BJ (cell line): ENCODE measurements at regions not wholly inside any gene's neighbourhood (a gene's known extent, or its start where the extent isn't known, plus 50 kb on each side); places are given as distances from the start of the nearest gene placed in this dataset.

ENCODE experiments used
- CTCF ChIA-PET: fragments of 350-600 bp; formaldehyde crosslinking; extraction: SDS; loops from one replicate; lab custom pipeline; 2021; ENCODE audit warnings: antibody characterized with exemption, inconsistent platforms; lab: Yijun Ruan, JAX
- POLR2A ChIA-PET: fragments of 300-600 bp; sonication (Branson Sonifier 250); formaldehyde crosslinking; extraction: SDS; loops from one replicate; lab custom pipeline; 2021; ENCODE audit warnings: antibody characterized with exemption; lab: Charles Lee
- DNase-seq: peaks from one replicate; pipeline ENCODE4 v3.0.0-alpha.2; 2011; ENCODE audit warnings: low read depth
- H3K27me3 ChIP-seq: 2 replicates; pipeline ENCODE4 v1.6.0; 2011; ENCODE audit warnings: low read length; ENCODE audit not compliant: control insufficient read depth, insufficient read depth
- H3K36me3 ChIP-seq: 2 replicates; pipeline ENCODE4 v1.5.1; 2011; ENCODE audit warnings: low read length; ENCODE audit not compliant: control insufficient read depth, insufficient read depth
- H3K4me3 ChIP-seq: 2 replicates; pipeline ENCODE4 v1.5.1; 2011; ENCODE audit warnings: low read depth, mild to moderate bottlenecking, control low read depth, low read length
- CTCF ChIP-seq: IDR thresholded peaks from 2 replicates; pipeline ENCODE4 v1.5.1; 2011; ENCODE audit warnings: low read depth, mild to moderate bottlenecking, control low read depth, inconsistent platforms, low read length, moderate library complexity; ENCODE audit not compliant: insufficient read depth

- TF ChIP-seq CTCF = no peak
- peak; percentile 26 for DNase-seq
- CTCF ChIA-PET = interaction anchor here (1.1 kb wide), 1 partner anchor 44 kb away, joined by 3 read pairs; no protein-coding TSS in a partner anchor
- H3K36me3 ChIP-seq = no peaks in the 10 kb centered on the region
- H3K27me3 ChIP-seq = no peaks in the 10 kb centered on the region
- no peak overlapping the region for H3K4me3 ChIP-seq
- POLR2A ChIA-PET = interaction anchor here (0.9 kb wide), 1 partner anchor 13 kb away, joined by 5 read pairs; no protein-coding TSS in a partner anchor
Observed at GRCh38 chr4:145230726-145231125, 50.3 kb upstream of the OTUD4 start.
